CD4-positive, alpha-beta T cell (primary cell): ENCODE measurements at regions not wholly inside any gene's neighbourhood (a gene's known extent, or its start where the extent isn't known, plus 50 kb on each side); places are given as distances from the start of the nearest gene placed in this dataset.

Source experiments
- ATAC-seq: fragments of 200-7000 bp; cut with Tn5 transposase; one replicate; pipeline ENCODE4 v1.10.0; 2022; ENCODE audit warnings: mild to moderate bottlenecking; ENCODE audit not compliant: poor library complexity
- CTCF ChIA-PET: fragments of 350-600 bp; sonication (Branson Sonifier 250); formaldehyde crosslinking; loops from one replicate; lab custom pipeline; 2021; ENCODE audit warnings: antibody characterized with exemption, inconsistent platforms; lab: Charles Lee
- POLR2A ChIA-PET: fragments of 350-600 bp; sonication (Branson Sonifier 250); formaldehyde crosslinking; loops from one replicate; lab custom pipeline; 2021; ENCODE audit warnings: antibody characterized with exemption, inconsistent platforms; lab: Charles Lee
- DNase-seq, 14 experiments: peaks; one replicate each; pipeline ENCODE4 v3.0.0-alpha.2; 2013 to 2020; ENCODE audit warnings: mixed read lengths in 2 of 14
- H3K27ac ChIP-seq, 2 donors: one replicate each; pipeline versions ENCODE4 v1.5.1 to v1.7.0; 2013; ENCODE audit warnings: low read length in 2 of 2, low read depth in 1 of 2, mild to moderate bottlenecking in 1 of 2
- H3K27me3 ChIP-seq, 2 experiments: 1 replicate in 1 of 2; 2 replicates in 1 of 2; pipeline versions ENCODE4 v1.6.1 to v1.7.0; 2013; ENCODE audit warnings: low read length in 2 of 2, control low read depth in 1 of 2, mild to moderate bottlenecking in 1 of 2, moderate library complexity in 1 of 2; ENCODE audit not compliant: insufficient read depth in 2 of 2, control insufficient read depth in 1 of 2
- H3K36me3 ChIP-seq: one replicate; pipeline ENCODE4 v1.6.1; 2013; ENCODE audit warnings: low read length, control low read depth; ENCODE audit not compliant: insufficient read depth
- H3K4me1 ChIP-seq: one replicate; pipeline ENCODE4 v1.6.1; 2013; ENCODE audit warnings: low read length, control low read depth; ENCODE audit not compliant: insufficient read depth
- H3K4me3 ChIP-seq: one replicate; pipeline ENCODE4 v1.5.1; 2013; ENCODE audit warnings: mild to moderate bottlenecking, low read length, moderate library complexity
- H3K9me3 ChIP-seq, 2 experiments: 1 replicate in 1 of 2; 2 replicates in 1 of 2; pipeline versions ENCODE4 v1.6.1 to v1.7.0; 2013; ENCODE audit warnings: low read length in 2 of 2, mild to moderate bottlenecking in 2 of 2, control low read depth in 1 of 2, moderate library complexity in 1 of 2; ENCODE audit not compliant: control insufficient read depth in 1 of 2, insufficient read depth in 1 of 2
- H3K27ac Mint-ChIP-seq: one replicate; pipeline ENCODE4 v1.8.0; 2020; ENCODE audit warnings: mixed read lengths
- H3K27me3 Mint-ChIP-seq: one replicate; pipeline ENCODE4 v1.8.0; 2021; ENCODE audit warnings: mixed read lengths
- H3K36me3 Mint-ChIP-seq: one replicate; pipeline ENCODE4 v1.8.0; 2021; ENCODE audit warnings: low read depth, mixed read lengths
- H3K4me1 Mint-ChIP-seq: one replicate; pipeline ENCODE4 v1.8.0; 2021; ENCODE audit warnings: low read depth, mixed read lengths
- H3K4me3 Mint-ChIP-seq: one replicate; pipeline ENCODE4 v1.8.0; 2020; ENCODE audit warnings: mild to moderate bottlenecking, mixed read lengths
- H3K9me3 Mint-ChIP-seq: one replicate; pipeline ENCODE4 v1.8.0; 2020; ENCODE audit warnings: mixed read lengths
- intact Hi-C, 2 experiments: fragments of 100-400 bp; cut with DNase I in 1 of 2; cut with micrococcal nuclease in 1 of 2; formaldehyde crosslinking; loops; one replicate each; pipeline versions ENCODE4 v1.15.1 to v1.9.0; 2023 to 2025; cut with DNase I, micrococcal nuclease
- TF ChIP-seq, protein P1 (sequence below): fragments of 200-600 bp; IDR thresholded peaks from one replicate; pipeline ENCODE4 v1.8.0; 2022; ENCODE audit warnings: antibody characterized with exemption, mild to moderate bottlenecking

DNA sequence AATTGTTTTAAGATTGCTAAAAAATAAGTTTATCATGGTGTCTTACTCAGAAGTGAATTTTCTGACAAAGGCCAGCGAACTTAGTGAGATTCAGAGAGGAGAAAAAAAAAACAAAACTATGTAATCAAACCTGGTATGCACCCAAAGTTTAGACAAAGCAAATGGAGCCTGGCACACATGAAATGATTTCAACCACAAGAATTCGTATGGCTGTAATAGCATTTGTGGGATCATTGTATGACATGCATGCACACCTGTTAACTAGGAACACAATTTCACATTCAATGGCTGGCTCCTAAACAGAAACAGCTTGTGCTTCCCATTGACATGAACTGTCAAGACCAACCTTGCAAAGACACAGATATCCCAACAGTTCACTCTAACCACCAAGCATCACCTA, 94.6 kb downstream of the ZIC4 start:
- H3K4me3 Mint-ChIP-seq: no peak overlapping the region
- no peaks in the 10 kb centered on the region for H3K4me1 Mint-ChIP-seq
- H3K9me3 Mint-ChIP-seq: no peaks in the 10 kb centered on the region
- ChIA-PET CTCF (no interaction called here), POLR2A (no interaction called here)
- no peaks in the 10 kb centered on the region for H3K36me3 ChIP-seq
- no peaks in the 10 kb centered on the region for H3K4me1 ChIP-seq
- ATAC-seq: no peak
- no peak for DNase-seq
- intact Hi-C loops: no loop called here
- no peaks in the 10 kb centered on the region for H3K27me3 Mint-ChIP-seq
- no peaks in the 10 kb centered on the region for H3K27me3 ChIP-seq
- no peaks in the 10 kb centered on the region for H3K36me3 Mint-ChIP-seq
- no peaks in the 10 kb centered on the region for H3K9me3 ChIP-seq
- TF ChIP-seq, protein P1, sequence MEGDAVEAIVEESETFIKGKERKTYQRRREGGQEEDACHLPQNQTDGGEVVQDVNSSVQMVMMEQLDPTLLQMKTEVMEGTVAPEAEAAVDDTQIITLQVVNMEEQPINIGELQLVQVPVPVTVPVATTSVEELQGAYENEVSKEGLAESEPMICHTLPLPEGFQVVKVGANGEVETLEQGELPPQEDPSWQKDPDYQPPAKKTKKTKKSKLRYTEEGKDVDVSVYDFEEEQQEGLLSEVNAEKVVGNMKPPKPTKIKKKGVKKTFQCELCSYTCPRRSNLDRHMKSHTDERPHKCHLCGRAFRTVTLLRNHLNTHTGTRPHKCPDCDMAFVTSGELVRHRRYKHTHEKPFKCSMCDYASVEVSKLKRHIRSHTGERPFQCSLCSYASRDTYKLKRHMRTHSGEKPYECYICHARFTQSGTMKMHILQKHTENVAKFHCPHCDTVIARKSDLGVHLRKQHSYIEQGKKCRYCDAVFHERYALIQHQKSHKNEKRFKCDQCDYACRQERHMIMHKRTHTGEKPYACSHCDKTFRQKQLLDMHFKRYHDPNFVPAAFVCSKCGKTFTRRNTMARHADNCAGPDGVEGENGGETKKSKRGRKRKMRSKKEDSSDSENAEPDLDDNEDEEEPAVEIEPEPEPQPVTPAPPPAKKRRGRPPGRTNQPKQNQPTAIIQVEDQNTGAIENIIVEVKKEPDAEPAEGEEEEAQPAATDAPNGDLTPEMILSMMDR: no peak
- no peak overlapping the region for H3K4me3 ChIP-seq
- H3K27ac ChIP-seq: no peak overlapping the region
- no peak overlapping the region for H3K27ac Mint-ChIP-seq

DNA sequence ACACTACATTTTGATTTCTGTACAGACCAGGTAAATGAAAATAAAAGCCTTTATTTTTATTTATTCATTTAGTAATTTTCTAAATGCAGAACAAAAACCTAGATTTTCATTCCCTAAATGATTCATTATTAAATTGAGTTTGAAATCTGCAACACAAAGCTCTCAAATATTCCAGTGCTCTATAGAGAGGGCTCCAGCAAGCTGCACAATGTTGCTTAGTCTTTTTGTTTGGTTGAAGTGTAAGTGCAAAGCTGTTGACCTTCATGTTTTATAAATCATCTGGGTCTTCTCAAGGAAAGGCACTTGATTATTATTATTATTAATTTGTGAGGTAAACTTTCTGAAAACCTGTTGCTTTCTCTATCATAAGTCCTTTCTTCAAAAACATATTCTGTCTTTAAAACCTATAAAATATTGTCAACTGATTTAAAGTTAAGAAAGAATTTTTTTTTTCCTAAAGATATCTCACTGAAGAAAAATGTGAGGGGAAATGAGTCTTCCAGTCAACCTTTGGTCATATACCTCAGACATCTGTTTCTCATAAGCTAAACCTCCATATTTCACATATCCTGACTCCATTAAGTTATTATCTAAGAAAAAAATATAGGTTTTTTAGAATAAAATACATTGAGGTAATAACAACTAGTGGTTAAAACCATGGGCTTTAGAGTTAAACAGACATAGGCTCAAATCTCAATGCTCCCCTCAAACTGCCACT, 100.7 kb downstream of the ZIC4 start:
- Histone ChIP-seq H3K27ac (no peak overlapping the region), H3K27me3 (no peaks in the 10 kb centered on the region), H3K9me3 (peaks cover 0 to 5% of the 10 kb centered on the region in 2 experiments), H3K36me3 (no peaks in the 10 kb centered on the region), H3K4me1 (no peaks in the 10 kb centered on the region), H3K4me3 (no peak overlapping the region)
- Mint-ChIP-seq H3K36me3 (no peaks in the 10 kb centered on the region), H3K27me3 (no peaks in the 10 kb centered on the region), H3K27ac (no peak overlapping the region), H3K9me3 (peaks cover 3% of the 10 kb centered on the region), H3K4me1 (no peaks in the 10 kb centered on the region), H3K4me3 (no peak overlapping the region)
- ATAC-seq (no peak), DNase-seq (no peak)
- CTCF ChIA-PET: no interaction called here
- TF ChIP-seq, protein P1: no peak
- intact Hi-C loops: no loop called here
- POLR2A ChIA-PET: no interaction called here

DNA sequence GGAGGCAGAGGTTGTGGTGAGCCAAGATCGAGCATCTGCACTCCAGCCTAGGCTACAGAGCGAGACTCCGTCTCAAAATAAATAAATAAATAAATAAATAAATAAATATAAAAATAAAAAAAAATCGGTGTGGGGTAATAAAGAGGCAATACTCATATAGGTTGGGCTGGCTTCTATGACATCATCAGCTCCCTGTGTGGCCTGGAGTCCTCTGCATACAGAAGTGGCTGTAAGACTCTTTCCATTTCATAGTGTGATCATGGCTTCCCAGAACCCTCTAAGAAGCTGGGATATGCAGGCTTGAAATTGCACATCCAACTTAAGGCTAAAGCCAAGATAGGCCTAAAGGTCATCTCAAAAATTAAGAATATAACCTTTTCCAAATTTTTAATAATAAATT, 101.6 kb downstream of the ZIC4 start:
- Histone ChIP-seq H3K27me3 (no peaks in the 10 kb centered on the region), H3K27ac (no peak overlapping the region), H3K4me3 (no peak overlapping the region), H3K36me3 (no peaks in the 10 kb centered on the region), H3K9me3 (peaks cover 0 to 5% of the 10 kb centered on the region in 2 experiments), H3K4me1 (no peaks in the 10 kb centered on the region)
- no peaks in the 10 kb centered on the region for H3K27me3 Mint-ChIP-seq
- H3K27ac Mint-ChIP-seq: no peak overlapping the region
- H3K4me1 Mint-ChIP-seq: no peaks in the 10 kb centered on the region
- DNase-seq: no peak
- POLR2A ChIA-PET: no interaction called here
- intact Hi-C loops: no loop called here
- TF ChIP-seq, protein P1: no peak
- no peak overlapping the region for H3K4me3 Mint-ChIP-seq
- H3K36me3 Mint-ChIP-seq: no peaks in the 10 kb centered on the region
- no peak for ATAC-seq
- peaks cover 6% of the 10 kb centered on the region for H3K9me3 Mint-ChIP-seq
- CTCF ChIA-PET: no interaction called here
